Stimulated activated CD8-positive, alpha-beta memory T cell treated with anti-CD3 and anti-CD28 coated beads, Interleukin-15, amount 100 ng/mL, for 24 hours (primary cell): ENCODE measurements at regions not wholly inside any gene's neighbourhood (a gene's known extent, or its start where the extent isn't known, plus 50 kb on each side); places are given as distances from the start of the nearest gene placed in this dataset.
"Not testable (repeated sequence)": the region's sequence is repeated elsewhere in the genome, so short reads cannot be mapped to it uniquely, and the experiment has no call there.

Experiments
- DNase-seq: peaks from one replicate; pipeline ENCODE4 v3.0.0-alpha.2; 2020; ENCODE audit warnings: low read depth

GRCh38 chr3:135558150-135558783 lies 407.3 kb upstream of the PPP2R3A start:
- DNase-seq: no peak

DNA sequence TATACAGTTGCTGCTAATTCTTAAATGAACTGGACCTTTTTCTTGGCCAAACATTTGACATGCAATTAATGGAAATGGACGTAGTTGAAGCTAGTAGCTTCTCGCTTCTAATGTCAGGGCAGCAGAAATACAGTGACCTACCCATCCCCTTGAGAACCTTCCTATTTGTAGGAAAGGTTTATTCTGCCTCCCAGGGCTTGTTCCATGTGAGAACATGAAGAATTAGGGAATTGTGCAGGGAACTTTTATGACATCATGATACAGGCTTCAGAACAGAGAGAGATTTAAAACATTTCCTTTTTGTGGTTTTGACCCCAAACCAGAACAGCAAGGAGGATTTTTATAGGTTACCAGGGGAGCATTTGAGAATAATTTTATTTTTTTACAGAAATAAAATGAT lies 406.6 kb upstream of the PPP2R3A start:
- DNase-seq: no peak

DNA sequence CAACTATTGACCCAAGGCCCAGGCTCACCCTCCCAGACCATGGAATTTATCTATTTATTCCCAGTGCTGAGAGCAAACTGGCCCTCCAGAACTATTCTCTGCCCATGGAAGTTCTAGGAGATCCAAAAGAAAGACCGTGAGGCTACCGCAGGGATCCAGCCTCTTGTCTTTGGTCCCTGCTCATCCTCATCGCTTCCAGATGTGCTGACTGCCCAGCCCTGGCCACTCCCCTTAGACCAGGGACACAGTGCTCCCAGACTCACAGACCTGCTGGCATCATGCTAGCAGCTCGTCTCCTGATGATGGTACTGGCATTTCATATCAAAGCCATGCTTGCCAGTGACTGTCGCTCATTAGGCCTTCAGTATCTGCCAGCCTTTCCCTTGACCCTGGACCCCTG lies 405.7 kb upstream of the PPP2R3A start:
- DNase-seq: no peak

DNA sequence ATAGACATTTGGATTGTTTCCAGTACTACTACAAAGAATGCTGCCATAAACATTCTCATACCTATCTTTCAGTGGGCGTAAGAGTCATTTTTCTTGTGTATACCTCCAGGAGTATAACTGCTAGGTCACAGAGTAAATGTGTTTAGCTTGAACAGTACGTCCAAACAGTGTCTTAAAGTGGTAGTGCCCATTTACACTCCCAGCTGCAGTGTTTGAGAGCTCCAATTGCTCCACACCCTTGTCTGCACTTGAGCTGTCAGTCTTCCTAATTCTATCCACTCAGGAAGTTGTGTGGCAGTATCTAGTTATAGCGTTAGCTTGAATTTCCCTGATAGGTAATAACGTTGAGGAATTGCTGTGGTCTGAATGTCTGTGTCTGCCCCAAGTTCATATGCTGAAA lies 404.7 kb upstream of the PPP2R3A start:
- no peak for DNase-seq

GRCh38 chr3:135564696-135565095 lies 400.8 kb upstream of the PPP2R3A start:
- no peak for DNase-seq

- DNase-seq: no peak
Observed at GRCh38 chr3:135565546-135565945, 400.0 kb upstream of the PPP2R3A start.

GRCh38 chr3:135567223-135567622 lies 398.3 kb upstream of the PPP2R3A start:
- DNase-seq: no peak

DNA sequence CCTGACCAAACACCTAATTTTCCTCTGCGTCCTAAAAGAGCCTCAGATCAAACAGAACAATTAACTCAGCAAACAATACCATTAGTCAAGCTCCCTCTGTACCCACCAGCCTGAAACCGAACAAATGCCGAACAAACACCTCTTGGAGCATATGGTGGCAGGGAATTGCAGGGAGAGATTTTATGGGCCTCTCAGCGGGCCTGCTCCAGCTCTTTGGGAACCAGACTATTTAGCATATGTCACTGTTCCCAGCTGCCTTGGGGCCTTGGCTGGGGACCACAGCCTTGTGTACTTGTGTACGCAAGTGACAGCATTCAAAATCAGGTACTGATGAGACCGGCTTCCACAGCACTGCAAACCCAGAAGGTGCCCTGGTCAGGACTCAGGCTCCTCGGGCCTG lies 388.8 kb upstream of the PPP2R3A start:
- no peak for DNase-seq

DNA sequence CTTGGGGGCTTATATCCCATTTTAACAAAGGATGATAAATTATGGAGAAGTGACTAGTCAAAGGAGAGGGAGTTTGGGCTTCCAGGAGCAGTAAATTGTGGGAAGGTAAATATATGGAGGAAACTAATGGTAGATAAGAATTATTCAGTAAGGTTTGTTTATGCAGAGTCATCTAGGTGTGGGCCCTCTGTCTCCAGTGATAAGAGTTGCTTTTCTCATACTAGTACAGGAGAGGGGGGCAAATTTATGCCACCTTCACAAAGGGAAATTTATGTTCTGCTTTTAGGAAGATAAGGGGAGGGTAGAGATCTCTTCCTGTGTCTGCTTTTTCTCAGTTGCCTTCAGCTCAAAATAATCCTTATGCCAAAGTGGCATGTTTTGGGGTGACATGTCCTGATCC lies 383.7 kb upstream of the PPP2R3A start:
- no peak for DNase-seq

DNA sequence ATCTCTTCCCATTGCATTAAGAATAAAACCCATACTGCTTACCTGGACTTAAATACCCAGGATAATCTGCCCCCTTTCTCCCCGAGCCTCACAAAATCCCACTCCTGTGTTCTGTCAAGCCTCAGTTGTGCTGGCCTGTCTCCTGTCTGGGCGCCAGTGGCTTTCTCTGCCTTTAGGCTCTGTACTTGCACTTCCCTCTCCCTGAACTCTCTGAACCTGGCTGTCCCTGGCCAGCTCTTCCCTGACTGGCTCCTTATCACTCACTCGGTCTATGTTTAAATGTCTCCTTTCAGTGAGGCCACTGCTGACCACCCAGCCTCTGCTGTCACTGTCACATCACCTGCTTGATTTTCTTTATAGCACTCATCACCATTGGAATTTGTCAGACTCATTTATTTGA lies 382.7 kb upstream of the PPP2R3A start:
- no peak for DNase-seq

- DNase-seq: no peak
Observed at GRCh38 chr3:135596563-135596962, 369.0 kb upstream of the PPP2R3A start.

GRCh38 chr3:135597855-135598254 lies 367.7 kb upstream of the PPP2R3A start:
- no peak for DNase-seq

DNA sequence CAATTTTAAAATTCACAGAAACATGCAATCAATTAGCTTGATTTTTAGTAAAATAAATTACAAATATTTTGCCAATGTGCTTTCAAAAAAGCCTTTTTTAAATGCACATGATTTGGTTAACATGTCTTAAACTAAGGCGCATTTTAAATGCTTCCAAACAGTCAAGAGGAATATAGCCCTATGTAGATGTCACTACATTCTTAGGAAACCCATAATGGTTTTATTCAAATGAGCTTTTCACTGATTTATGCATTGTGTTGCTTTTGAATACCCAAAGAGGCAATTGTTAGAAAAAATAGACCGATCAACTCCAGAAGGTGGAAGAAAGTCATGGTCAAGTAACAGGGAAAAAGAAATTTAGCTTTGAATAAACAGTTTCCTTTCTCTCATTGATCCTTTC lies 366.9 kb upstream of the PPP2R3A start:
- DNase-seq: no peak

GRCh38 chr3:135604512-135604911 lies 361.0 kb upstream of the PPP2R3A start:
- not testable (repeated sequence) for DNase-seq

GRCh38 chr3:135618123-135618522 lies 347.4 kb upstream of the PPP2R3A start:
- DNase-seq: no peak

DNA sequence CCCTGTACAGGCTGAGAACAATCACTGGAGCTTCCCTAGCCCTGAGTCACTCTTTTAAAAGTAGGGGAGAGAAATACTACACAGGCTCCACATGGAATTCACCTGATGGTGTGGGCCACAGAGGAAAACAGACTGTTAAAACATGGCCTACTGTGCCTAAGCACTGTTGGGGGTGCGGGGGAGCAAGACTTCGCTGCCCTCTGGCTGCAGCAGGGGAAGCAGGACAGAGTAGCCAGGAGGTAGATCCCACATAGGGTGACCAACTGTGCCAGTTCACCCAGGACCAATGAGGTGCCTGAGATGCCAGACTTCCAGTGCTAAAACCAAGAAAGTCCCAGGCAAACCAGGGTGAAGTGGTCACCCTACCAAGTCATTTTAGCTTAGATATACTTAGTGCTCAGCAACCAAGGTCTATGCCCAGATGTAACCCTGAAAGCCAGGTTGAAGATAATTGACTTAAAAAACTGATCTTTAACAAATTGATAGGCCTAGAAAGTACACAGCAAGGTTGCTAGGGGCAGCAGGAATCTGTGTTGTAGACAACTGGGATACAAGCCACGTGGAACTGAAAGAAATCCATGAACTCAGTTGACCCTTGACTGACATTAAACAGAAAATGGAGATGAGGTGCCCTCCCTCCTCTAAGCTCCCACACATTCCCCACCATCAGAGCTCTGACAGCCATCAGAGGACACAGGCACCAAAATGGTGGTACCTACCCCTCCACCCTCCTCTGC lies 344.2 kb upstream of the PPP2R3A start:
- DNase-seq: no peak

DNA sequence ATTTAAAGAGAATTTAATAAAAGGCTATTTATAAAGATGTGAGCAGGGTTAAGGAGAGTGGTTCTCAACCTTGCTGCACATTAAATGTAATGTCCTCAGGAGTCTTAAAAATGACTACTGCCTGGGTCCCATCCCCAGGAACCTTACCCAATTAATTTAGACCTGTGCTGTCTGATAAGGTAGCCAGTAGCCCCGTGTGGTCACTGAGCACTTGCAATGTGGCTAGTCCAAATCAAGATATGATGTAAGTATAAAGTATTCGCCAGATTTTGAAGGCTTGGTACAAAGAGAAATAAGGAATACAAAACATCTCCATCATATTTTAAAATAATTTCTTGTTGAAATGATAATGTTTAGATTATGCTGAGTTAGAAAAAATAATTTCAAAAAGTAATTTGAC lies 343.3 kb upstream of the PPP2R3A start:
- DNase-seq: no peak

- DNase-seq: no peak
Observed at GRCh38 chr3:135622656-135623055, 342.9 kb upstream of the PPP2R3A start.

DNA sequence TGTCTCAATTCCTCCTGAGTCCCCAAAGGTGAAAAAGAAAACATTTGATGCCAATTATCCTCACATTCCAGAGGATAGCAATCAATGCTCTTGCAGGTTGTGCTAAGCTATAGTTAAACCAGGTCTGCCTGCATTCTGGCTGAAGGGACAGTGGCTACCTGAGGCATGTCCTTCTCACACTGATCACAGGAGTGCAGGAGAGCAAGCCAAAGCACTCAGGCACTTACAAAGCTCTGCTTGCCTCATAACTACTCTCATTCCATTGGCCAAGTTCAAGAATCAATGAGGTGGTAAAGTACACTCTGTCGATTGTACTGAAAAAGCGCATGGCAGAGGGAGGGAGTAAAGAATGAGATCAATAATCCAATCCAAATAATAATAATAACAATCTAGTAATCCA lies 342.0 kb upstream of the PPP2R3A start:
- no peak for DNase-seq

GRCh38 chr3:135627057-135627456 lies 338.5 kb upstream of the PPP2R3A start:
- DNase-seq: no peak

DNA sequence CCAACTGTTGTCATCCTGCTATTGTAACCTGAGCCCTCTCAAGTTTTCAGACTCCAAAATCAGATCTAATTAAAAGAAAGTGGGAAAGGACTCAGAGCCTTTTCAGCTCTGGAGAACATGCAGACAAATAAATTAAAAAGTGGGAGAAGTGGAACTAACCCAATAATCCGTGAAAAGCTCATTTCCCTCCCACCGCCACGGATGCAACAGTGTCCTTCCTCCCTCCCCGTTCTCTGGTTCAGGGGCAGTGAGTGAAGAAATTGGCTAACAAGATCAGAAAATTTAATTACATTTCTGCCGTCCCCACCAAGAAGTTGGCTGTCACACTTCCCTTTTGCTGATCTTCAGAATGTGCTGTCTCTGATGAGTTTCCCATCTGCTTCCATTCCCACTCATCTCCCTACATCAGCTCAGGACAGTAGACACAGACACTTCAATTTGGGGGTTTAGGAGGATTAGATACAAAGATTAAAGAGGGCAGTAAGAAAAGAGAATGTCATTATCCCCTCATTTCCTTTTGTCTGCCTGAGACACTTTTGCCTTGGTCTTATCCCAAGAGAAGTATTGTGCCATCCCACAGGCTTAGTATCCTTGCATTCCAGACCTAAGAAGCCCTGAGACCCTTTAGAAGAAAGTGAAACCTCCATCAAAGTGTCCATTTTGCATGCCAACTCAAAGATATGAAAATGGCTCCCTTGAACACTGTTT lies 335.7 kb upstream of the PPP2R3A start:
- no peak for DNase-seq

- no peak for DNase-seq
Observed at GRCh38 chr3:135632556-135633065, 332.9 kb upstream of the PPP2R3A start.

DNA sequence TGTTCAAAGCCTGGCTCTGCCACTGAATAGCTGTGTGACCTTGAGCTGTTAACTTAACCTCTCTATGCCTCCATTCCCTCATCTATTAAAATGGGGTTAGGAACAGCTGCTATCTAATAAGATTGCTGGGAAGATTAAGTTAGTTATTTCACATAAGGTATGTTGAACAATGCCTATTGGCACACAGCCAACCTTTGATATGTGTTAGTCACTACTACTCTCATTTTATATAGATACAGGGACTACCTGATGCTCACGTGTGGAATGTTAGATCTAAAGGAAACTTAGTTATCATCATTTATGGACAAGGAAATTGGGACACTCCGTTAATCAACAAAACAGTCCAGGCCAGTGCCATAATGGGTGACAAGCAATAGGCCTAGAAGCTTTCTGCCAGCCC lies 332.4 kb upstream of the PPP2R3A start:
- no peak for DNase-seq
